ENCODE measurements at regions not wholly inside any gene's neighbourhood (a gene's known extent, or its start where the extent isn't known, plus 50 kb on each side); places are given as distances from the start of the nearest gene placed in this dataset.
"Not testable (repeated sequence)": the region's sequence is repeated elsewhere in the genome, so short reads cannot be mapped to it uniquely, and the experiment has no call there.

DNA sequence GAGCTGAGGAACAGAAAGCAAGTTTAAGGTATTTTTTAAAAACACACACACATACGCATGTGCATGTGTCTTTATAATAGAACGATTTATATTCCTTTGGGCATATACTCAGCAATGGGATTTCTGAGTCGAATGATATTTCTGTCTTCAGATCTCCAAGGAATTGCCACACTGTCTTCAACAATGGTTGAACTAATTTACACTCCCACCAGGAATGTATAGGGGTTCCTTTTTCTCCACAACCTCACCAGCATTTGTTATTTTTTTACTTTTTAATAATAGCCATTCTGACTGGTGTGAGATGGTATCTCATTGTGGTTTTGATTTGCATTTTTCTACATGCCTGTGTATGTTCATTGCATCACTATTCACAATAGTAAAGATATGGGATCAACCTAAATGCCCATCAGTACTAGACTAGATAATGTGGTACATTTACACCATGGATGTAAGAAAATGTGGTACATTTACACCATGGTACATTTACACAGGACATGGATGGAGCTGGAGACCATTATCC, 60.3 kb upstream of the MAP3K1 start:
- ATAC-seq (replicated peaks in 1 of 4) = no peak
- Mint-ChIP-seq H3K36me3 (peaks cover 3% of the 10 kb centered on the region), H3K4me1 (peaks cover 0 to 7% (median 5%) of the 10 kb centered on the region in 3 donors), H3K27ac (no peak overlapping the region), H3K4me3 (no peak overlapping the region), H3K9me3 (peaks cover 0 to 14% (median 4%) of the 10 kb centered on the region in 3 donors), H3K27me3 (no peaks in the 10 kb centered on the region)
- POLR2A ChIA-PET = no interaction called here
- Histone ChIP-seq H3K9me3 (no peaks in the 10 kb centered on the region), H3K4me1 (ENCODE audit: control insufficient read depth in 1 of 2, extremely low read depth in 1 of 2, insufficient read depth in 2 of 2, low read length in 2 of 2) (no peaks in the 10 kb centered on the region), H3K27me3 (replicated peaks in 1 of 2; ENCODE audit: control insufficient read depth in 2 of 2, extremely low read depth in 1 of 2, insufficient read depth in 2 of 2, low read length in 1 of 2) (no peaks in the 10 kb centered on the region), H3K27ac (ENCODE audit: low read length) (no peak overlapping the region), H3K36me3 (ENCODE audit: control insufficient read depth in 2 of 2, extremely low read depth in 1 of 2, insufficient read depth in 1 of 2, low read length in 1 of 2) (no peaks in the 10 kb centered on the region), H3K4me3 (ENCODE audit: control insufficient read depth in 1 of 2, extremely low read depth in 1 of 2, low read length in 1 of 2) (no peak overlapping the region)
- DNase-seq = no peak
- no CpG with 5 or more reads among the region's 3 CpGs for WGBS (ENCODE audit: insufficient coverage)
- CTCF ChIA-PET = no interaction called here

DNA sequence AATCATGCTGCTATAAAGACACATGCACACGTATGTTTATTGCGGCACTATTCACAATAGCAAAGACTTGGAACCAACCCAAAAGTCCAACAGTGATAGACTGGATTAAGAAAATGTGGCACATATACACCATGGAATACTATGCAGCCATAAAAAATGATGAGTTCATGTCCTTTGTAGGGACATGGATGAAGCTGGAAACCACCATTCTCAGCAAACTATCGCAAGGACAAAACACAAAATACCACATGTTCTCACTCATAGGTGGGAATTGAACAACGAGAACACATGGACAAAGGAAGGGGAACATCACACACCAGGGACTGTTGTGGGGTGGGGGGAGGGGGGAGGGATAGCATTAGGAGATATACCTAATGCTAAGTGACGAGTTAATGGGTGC, 61.8 kb upstream of the MAP3K1 start:
- H3K36me3 Mint-ChIP-seq; H3K27me3 Mint-ChIP-seq; DNase-seq; H3K36me3 ChIP-seq (ENCODE audit: control insufficient read depth in 2 of 2, extremely low read depth in 1 of 2, insufficient read depth in 1 of 2, low read length in 1 of 2); H3K27me3 ChIP-seq (replicated peaks in 1 of 2; ENCODE audit: control insufficient read depth in 2 of 2, extremely low read depth in 1 of 2, insufficient read depth in 2 of 2, low read length in 1 of 2); H3K27ac Mint-ChIP-seq; ATAC-seq (replicated peaks in 1 of 4); H3K4me3 Mint-ChIP-seq; POLR2A ChIA-PET; CTCF ChIA-PET; H3K27ac ChIP-seq (ENCODE audit: low read length); H3K9me3 ChIP-seq; H3K4me3 ChIP-seq (ENCODE audit: control insufficient read depth in 1 of 2, extremely low read depth in 1 of 2, low read length in 1 of 2); H3K4me1 Mint-ChIP-seq; H3K4me1 ChIP-seq (ENCODE audit: control insufficient read depth in 1 of 2, extremely low read depth in 1 of 2, insufficient read depth in 2 of 2, low read length in 2 of 2): not testable (repeated sequence)
- WGBS (ENCODE audit: insufficient coverage) = no CpG with 5 or more reads among the region's 5 CpGs
- H3K9me3 Mint-ChIP-seq = peaks cover 0 to 14% (median 4%) of the 10 kb centered on the region in 3 donors

DNA sequence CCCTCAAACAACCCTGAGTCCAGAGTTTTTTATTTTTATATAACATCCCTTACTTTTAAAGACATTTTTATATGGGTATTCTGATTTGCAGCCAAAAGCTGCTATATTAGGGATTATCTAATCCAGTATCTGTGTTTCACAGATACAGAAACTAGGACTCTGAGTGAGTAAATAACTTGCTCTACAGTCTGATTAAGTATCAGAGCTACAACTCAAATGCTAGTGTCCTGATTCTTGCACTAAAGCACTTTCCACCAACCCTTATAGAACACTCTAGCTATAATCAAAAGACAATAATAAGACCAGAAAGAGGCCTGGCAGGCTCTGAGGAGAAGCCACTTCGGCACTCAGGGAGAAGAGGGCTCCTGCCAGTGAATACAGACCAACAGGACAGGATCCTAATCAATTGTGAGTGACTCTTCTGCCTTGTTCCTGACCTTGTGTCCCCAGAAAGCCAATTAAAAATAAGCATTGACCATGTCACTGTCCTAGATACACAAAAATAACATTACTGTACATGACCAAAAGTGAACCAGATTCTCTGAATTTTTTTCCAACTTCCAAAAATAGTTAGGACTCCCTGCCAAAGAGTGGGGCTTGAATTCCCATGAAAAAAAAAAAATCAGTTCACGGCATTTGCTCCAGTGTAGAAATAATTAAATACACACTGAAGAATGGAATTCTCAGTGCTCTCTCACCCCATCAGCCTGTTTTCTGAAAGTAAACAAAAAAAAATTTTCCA, 63.6 kb upstream of the MAP3K1 start:
- no peaks in the 10 kb centered on the region for H3K9me3 ChIP-seq
- H3K4me1 ChIP-seq (ENCODE audit: control insufficient read depth in 1 of 2, extremely low read depth in 1 of 2, insufficient read depth in 2 of 2, low read length in 2 of 2) = no peaks in the 10 kb centered on the region
- ChIA-PET POLR2A (no interaction called here), CTCF (no interaction called here)
- no peaks in the 10 kb centered on the region for H3K27me3 Mint-ChIP-seq
- no peaks in the 10 kb centered on the region for H3K36me3 ChIP-seq (ENCODE audit: control insufficient read depth in 2 of 2, extremely low read depth in 1 of 2, insufficient read depth in 1 of 2, low read length in 1 of 2)
- WGBS (ENCODE audit: insufficient coverage) = 50% methylated on average over 1 of the region's 2 CpGs
- no peak overlapping the region for H3K4me3 Mint-ChIP-seq
- H3K36me3 Mint-ChIP-seq = peaks cover 3% of the 10 kb centered on the region
- H3K4me1 Mint-ChIP-seq = no peaks in the 10 kb centered on the region
- H3K4me3 ChIP-seq (ENCODE audit: control insufficient read depth in 1 of 2, extremely low read depth in 1 of 2, low read length in 1 of 2) = no peak overlapping the region
- no peak overlapping the region for H3K27ac Mint-ChIP-seq
- no peaks in the 10 kb centered on the region for H3K27me3 ChIP-seq (replicated peaks in 1 of 2; ENCODE audit: control insufficient read depth in 2 of 2, extremely low read depth in 1 of 2, insufficient read depth in 2 of 2, low read length in 1 of 2)
- H3K27ac ChIP-seq (ENCODE audit: low read length) = no peak overlapping the region
- peaks cover 0 to 14% (median 4%) of the 10 kb centered on the region in 3 donors for H3K9me3 Mint-ChIP-seq
- DNase-seq = no peak
- no peak for ATAC-seq (replicated peaks in 1 of 4)

DNA sequence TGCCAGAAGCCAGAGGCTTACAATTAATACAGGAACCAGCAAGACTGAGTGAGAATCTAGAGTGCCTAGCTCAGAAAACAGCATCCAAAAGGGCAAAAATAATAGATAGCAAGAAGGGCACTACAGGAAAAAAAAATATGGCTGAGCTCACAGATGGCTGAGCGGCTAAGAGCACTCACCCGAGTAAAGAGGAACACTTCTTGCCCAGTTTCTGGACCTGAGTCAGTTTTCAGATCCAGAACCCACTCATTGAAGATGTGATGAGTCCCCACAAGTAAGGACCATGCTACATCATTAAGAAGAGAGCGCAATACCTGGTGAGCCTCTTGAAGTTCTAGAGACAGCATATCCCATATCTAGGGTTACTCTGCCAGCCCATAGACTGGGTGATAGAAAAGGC, 65.5 kb upstream of the MAP3K1 start:
- Histone ChIP-seq H3K27ac (ENCODE audit: low read length) (no peak overlapping the region), H3K9me3 (no peaks in the 10 kb centered on the region), H3K4me1 (ENCODE audit: control insufficient read depth in 1 of 2, extremely low read depth in 1 of 2, insufficient read depth in 2 of 2, low read length in 2 of 2) (no peaks in the 10 kb centered on the region), H3K27me3 (replicated peaks in 1 of 2; ENCODE audit: control insufficient read depth in 2 of 2, extremely low read depth in 1 of 2, insufficient read depth in 2 of 2, low read length in 1 of 2) (no peaks in the 10 kb centered on the region), H3K36me3 (ENCODE audit: control insufficient read depth in 2 of 2, extremely low read depth in 1 of 2, insufficient read depth in 1 of 2, low read length in 1 of 2) (no peaks in the 10 kb centered on the region), H3K4me3 (ENCODE audit: control insufficient read depth in 1 of 2, extremely low read depth in 1 of 2, low read length in 1 of 2) (no peak overlapping the region)
- Mint-ChIP-seq H3K27me3 (no peaks in the 10 kb centered on the region), H3K27ac (no peak overlapping the region), H3K36me3 (peaks cover 3% of the 10 kb centered on the region), H3K4me1 (peaks cover 0 to 4% (median 0%) of the 10 kb centered on the region in 3 donors), H3K9me3 (peaks cover 0 to 14% (median 4%) of the 10 kb centered on the region in 3 donors), H3K4me3 (no peak overlapping the region)
- ATAC-seq (replicated peaks in 1 of 4) (no peak), DNase-seq (no peak)
- POLR2A ChIA-PET = no interaction called here
- WGBS (ENCODE audit: insufficient coverage) = no CpG with 5 or more reads among the region's 3 CpGs
- CTCF ChIA-PET = interaction anchor here in 1 of 2 donors (0.5 kb wide), 1 partner anchor 34 kb away, joined by 4 read pairs; no protein-coding TSS in a partner anchor

DNA sequence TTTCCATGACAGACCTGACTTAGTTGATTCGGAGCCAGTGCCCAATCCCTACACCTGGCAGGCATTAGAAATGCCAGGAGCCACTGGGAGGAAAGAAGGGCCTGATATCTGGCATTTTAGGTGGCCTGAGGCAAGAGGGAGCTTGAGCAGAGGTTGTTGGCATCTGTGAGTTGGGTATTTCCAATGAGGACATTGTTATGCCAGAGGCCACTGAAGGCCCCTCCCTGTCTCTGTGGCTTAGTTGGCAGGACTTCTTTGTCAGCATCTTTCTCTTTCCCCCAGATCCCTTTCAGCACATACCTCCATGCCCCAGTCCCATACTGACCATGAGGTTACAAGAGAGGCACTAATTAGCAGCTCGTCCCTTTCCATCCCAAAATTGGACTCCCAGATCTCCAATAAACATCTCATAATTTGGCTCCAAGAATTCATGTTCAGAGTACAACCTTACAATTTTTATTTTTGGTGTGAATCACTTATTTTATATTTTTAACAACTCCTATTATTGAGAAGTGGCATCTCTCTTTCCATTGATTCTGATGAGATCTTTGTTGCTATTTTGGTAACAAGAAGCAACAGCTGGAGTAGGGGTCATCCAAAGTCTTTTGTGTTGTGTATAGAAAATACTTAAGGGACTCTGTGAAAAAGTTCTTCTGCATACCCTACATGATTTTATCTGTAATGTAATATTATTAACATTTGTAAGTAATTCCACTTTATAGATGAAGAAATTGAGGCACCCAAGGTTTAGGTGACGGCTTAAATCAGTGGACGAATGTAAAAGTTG, 68.6 kb upstream of the MAP3K1 start:
- Histone ChIP-seq H3K9me3 (no peaks in the 10 kb centered on the region), H3K4me3 (ENCODE audit: control insufficient read depth in 1 of 2, extremely low read depth in 1 of 2, low read length in 1 of 2) (no peak overlapping the region), H3K27ac (ENCODE audit: low read length) (no peak overlapping the region), H3K4me1 (ENCODE audit: control insufficient read depth in 1 of 2, extremely low read depth in 1 of 2, insufficient read depth in 2 of 2, low read length in 2 of 2) (no peaks in the 10 kb centered on the region), H3K36me3 (ENCODE audit: control insufficient read depth in 2 of 2, extremely low read depth in 1 of 2, insufficient read depth in 1 of 2, low read length in 1 of 2) (no peaks in the 10 kb centered on the region), H3K27me3 (replicated peaks in 1 of 2; ENCODE audit: control insufficient read depth in 2 of 2, extremely low read depth in 1 of 2, insufficient read depth in 2 of 2, low read length in 1 of 2) (no peaks in the 10 kb centered on the region)
- H3K9me3 Mint-ChIP-seq = peaks cover 0 to 2% (median under 1%) of the 10 kb centered on the region in 3 donors
- DNase-seq (no peak), ATAC-seq (replicated peaks in 1 of 4) (no peak)
- ChIA-PET CTCF (no interaction called here), POLR2A (interaction anchor here in 1 of 2 donors (0.5 to 0.6 kb wide), 2 partner anchors 8 to 93 kb away, joined by 3 read pairs; no protein-coding TSS in a partner anchor)
- no peaks in the 10 kb centered on the region for H3K27me3 Mint-ChIP-seq
- no peak overlapping the region for H3K4me3 Mint-ChIP-seq
- 71% methylated on average over 2 of the region's 4 CpGs for WGBS (ENCODE audit: insufficient coverage)
- peaks cover 0 to 6% (median 0%) of the 10 kb centered on the region in 3 donors for H3K4me1 Mint-ChIP-seq
- no peak overlapping the region for H3K27ac Mint-ChIP-seq
- H3K36me3 Mint-ChIP-seq = peaks cover 2% of the 10 kb centered on the region

DNA sequence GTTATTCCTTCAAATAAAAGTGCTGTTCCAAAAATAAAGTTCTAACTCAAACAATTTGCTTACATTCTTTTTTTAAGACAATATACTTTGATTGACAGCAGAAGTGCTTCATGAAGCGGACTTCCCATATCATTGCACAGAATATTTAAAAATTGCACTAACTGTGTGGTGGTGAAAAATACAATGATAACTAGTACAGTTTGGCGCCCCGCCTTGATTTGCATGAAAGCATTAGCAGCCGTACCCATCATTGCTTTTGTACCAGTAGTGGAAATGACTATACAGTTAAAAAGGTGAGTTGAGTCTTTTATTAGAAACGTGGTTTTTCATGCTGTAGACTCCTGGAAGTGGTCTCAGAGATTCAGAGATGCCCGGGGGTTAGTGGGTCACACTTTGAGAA, 69.5 kb upstream of the MAP3K1 start:
- H3K27me3 ChIP-seq (replicated peaks in 1 of 2; ENCODE audit: control insufficient read depth in 2 of 2, extremely low read depth in 1 of 2, insufficient read depth in 2 of 2, low read length in 1 of 2) = no peaks in the 10 kb centered on the region
- ATAC-seq (replicated peaks in 1 of 4) (no peak), DNase-seq (no peak)
- H3K4me1 ChIP-seq (ENCODE audit: control insufficient read depth in 1 of 2, extremely low read depth in 1 of 2, insufficient read depth in 2 of 2, low read length in 2 of 2) = no peaks in the 10 kb centered on the region
- Mint-ChIP-seq H3K4me3 (no peak overlapping the region), H3K27ac (no peak overlapping the region), H3K36me3 (no peaks in the 10 kb centered on the region), H3K27me3 (no peaks in the 10 kb centered on the region), H3K9me3 (no peaks in the 10 kb centered on the region), H3K4me1 (peaks cover 0 to 6% (median 0%) of the 10 kb centered on the region in 3 donors)
- ChIA-PET CTCF (no interaction called here), POLR2A (no interaction called here)
- H3K27ac ChIP-seq (ENCODE audit: low read length) = no peak overlapping the region
- WGBS (ENCODE audit: insufficient coverage) = 74% methylated on average over 5 of the region's 6 CpGs
- no peaks in the 10 kb centered on the region for H3K9me3 ChIP-seq
- H3K36me3 ChIP-seq (ENCODE audit: control insufficient read depth in 2 of 2, extremely low read depth in 1 of 2, insufficient read depth in 1 of 2, low read length in 1 of 2) = no peaks in the 10 kb centered on the region
- H3K4me3 ChIP-seq (ENCODE audit: control insufficient read depth in 1 of 2, extremely low read depth in 1 of 2, low read length in 1 of 2) = no peak overlapping the region
